T-helper 2 cell treated with Interferon-gamma antibody and Interleukin-4, amounts not matched to agents 100 ng/mL and 5 ng/mL, for 36 hours (primary cell): ENCODE measurements at regions not wholly inside any gene's neighbourhood (a gene's known extent, or its start where the extent isn't known, plus 50 kb on each side); places are given as distances from the start of the nearest gene placed in this dataset.

Experiments
- intact Hi-C: fragments of 100-400 bp; cut with micrococcal nuclease; formaldehyde crosslinking; loops from one replicate; pipeline ENCODE4 v1.15.1; 2023

DNA sequence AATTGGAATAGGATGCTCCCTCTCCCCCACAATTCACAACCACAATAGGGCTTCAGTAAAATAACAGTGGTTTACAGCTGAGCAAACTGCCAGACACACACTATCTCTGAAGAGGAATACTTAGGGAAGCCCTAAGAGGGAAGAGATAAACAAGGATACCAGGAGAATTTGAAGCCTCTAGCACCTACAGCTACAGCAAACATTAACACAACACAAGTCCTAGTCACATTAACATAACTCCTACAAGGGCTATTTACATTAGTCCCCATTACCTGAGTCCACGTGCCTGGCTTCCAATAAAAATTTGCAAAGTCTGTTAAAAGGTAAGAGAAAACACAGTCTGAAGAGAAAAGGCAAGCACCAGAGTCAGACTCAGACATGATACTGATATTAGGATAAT lies 346.9 kb upstream of the CDIN1 start:
- intact Hi-C loops = no loop called here

DNA sequence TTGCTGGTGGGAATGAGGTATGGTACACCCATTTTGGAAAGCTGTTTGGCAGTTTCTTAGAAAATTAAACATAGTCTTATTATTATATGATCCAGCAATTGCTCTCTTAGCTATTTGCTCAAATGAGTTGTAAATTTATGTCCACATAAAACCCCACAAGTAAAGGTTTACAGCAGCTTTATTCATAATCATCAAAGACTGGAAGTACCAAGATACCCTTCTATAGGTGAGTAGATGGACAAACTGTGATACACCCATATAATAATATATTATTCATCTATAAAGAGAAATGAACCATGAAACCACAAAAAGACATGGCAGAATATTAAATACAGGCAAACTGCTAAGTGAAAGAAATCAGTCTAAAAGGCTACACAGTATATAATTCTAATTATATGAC lies 344.7 kb upstream of the CDIN1 start:
- intact Hi-C loops = no loop called here

DNA sequence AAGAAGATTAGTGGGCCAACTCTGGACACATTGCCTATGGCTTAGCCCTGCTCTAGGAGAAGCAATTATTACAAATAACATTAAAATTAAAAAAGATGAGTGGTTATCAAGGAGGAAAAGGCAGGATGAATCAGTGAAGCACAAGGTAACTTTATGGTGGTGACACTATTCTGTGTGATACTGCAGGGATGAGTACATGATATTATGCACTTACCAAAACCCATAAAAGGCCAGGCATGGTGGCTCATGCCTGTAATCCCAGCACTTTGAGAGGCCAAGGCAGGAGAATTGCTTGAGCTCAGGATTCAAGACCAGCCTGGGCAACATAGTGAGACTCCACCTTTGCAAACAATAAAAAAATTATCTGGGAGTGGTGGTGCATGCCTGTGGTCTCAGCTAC lies 344.3 kb upstream of the CDIN1 start:
- intact Hi-C loops = no loop called here

DNA sequence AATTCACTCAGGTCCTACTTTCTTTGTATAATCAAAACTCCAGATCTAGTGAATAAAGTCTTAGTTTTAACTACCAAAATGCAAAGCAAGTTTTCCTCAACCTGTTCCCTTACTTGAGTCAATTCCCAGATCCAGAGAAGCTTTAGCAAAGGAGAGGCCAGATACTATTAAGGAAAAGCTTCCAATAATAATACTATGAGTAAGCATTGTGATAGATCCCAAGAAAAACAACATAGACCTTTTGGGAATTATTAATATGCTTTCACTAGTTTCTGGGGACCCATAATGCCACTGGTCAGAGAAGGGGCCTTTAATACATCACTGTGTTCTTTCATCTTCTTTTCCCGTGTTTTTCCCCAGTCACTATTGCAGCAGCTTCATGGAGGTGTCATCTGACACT lies 339.9 kb upstream of the CDIN1 start:
- intact Hi-C loops = no loop called here

DNA sequence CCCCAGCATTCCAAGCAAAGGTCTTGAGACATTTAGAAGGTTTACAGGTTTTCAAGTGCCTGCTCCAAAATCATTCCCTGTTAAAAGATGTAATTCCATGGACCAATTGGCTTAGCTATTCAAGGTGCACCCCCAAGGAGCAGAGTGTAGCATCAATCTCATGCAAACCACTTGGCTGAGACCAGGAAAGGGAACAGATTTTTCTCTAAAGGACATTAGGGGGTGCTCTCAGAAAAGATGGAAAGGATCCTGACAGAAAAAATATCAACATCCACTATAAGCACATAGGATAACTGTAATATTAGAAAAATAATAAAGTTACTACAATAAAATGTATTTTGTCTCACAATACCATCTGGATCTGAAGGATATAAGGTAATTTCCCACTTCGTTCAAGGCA lies 328.0 kb upstream of the CDIN1 start:
- intact Hi-C loops = no loop called here

DNA sequence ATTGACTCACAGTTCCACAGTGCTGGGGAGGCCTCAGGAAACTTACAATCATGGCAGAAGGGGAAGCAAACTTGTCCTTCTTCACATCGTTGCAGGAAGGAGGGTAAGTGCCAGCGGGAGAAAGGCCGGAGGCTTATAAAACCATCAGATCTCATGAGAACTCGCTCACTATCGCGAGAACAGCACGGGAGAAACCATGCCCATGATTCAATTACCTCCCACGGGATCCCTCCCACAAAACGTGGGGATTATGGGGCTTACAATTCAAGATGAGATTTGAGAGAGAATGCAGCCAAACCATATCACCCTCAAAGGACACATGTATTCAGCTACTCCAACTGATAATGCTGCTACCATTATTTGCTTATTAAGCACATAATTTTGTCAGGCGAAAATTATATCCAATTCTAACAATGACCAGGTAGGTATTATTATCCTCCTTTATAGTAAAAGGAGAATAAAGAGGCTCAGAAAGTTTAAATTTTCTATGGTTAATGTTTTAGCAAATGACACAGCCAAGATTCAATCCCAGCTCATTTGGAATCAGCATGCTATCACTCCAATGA lies 327.2 kb upstream of the CDIN1 start:
- intact Hi-C loops = no loop called here

DNA sequence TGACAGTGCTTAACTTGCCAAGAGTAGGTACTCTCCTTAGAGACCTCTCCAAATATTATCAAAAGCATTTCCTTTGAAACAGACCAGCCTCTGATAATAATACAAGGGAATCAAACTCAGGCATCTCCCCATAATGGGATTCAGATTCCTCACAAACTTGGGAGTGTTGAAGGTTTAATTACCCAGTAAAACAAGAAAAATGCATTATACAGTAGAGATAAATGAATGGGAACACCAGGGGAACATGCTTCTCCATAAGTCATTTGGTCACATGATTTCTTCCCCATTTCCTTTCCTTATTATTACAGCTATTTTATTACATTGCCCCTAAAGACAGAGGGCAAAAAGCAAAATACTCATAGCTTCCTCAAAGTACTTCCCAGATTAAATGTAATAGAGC lies 325.0 kb upstream of the CDIN1 start:
- intact Hi-C loops = no loop called here

DNA sequence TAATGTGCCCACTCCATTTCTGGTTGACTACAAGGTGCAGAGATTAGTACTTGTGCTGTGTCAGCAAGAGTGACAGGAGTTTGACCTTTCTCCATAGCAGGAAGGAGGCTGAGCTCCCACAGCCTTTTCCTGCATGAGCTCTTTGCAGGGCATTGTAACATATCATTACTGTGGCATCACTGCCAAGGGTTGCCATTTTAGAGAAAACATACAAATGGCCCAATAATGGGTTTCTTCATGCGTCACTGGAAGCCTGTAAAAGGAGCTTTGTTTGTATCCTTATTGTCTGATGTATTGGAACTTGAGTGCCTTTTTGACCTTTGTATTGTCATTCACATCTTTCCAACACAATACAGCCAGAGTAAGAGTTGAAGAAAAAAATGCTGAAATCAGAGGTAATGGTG lies 323.0 kb upstream of the CDIN1 start:
- intact Hi-C loops = no loop called here

DNA sequence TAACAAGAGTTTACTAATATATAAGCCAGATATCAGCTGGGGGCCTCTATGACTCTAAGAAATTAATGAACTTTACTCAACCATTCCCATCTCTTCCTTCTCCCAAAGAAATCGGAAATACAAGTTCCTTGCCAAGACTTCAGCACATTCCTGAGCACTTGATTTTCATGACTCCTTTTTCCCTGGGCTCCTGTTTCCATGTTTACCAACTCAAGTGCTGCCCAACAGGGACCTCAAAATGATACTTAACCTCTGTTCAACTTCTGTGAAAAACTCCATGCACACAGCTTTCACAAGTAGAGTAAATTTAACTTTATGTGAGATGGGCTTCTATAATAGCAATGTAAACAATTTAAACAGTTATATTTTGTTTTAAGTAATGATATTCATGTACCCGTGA lies 315.8 kb upstream of the CDIN1 start:
- intact Hi-C loops = no loop called here

DNA sequence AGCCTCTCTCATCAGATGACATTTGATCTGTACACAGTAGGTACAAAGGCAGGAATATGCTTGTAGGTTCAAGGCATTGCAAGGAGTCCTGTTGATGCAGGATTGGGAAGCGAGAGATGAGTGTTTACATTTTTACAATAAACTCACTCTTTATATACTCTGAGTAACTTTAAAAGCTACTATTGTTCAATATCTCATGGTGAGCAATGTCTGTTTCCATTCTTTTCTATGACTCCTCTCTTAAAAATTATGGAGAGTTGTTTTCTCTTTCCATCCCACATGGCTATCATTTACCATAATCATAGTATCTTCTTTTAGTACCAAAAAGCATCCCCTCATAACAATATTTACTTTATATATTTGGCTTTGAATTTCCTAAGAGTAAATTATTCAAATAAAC lies 314.0 kb upstream of the CDIN1 start:
- intact Hi-C loops = no loop called here

DNA sequence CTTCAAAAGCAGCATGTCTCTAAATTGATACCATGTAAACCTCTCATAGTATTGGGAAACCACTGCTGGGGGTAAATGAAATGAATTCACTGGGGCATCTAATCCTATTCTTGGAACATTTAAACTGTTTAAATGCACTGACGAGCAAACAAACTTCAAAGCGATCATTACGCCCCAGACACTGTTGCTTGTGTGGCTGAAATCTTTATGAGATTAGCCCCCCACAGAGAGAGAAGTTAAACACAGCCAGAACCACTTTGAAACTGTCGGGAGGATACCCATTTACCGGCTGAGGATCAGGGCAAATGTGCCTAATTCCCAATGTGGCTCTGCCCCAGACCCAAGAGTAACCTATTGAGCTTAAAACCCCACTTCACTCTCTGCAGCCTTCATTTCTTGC lies 308.4 kb upstream of the CDIN1 start:
- intact Hi-C loops = no loop called here

DNA sequence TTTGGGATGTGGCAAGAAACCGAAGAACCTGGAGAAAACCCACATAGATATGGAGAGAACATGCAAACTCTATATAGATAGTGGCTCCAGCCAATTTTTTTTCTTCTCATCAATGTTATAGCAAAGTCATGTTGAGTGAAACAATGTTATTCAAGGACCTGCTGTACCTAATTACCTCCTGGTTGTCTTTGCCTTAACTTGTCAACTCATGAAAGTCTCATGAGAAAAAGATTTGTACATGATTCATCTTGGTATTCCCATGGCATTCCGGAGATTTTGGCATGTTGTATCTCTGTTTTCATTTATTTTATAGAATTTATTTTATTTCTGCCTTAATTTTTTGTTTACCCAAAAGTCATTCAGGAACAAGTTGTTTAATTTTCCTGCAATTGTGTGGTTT lies 303.8 kb upstream of the CDIN1 start:
- intact Hi-C loops = no loop called here

DNA sequence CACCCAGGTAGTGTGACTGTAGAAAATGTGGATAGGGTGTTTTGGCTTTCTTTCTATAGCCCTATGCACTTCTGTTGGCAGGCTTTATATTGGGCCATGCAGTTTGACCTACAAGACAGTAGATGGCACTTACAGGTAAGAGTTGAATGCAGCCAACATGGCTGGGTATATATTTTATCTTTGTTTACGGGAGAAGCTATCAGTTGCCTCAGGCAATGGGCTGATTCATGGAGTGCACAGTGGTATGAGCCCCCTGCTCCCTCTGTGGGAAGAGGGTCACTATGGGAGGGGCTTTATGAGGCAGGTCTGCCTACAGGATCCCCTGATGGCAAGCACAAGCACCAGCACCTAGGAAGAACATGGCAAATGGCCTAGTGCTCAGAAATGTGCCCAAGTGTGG lies 301.2 kb upstream of the CDIN1 start:
- intact Hi-C loops = no loop called here

DNA sequence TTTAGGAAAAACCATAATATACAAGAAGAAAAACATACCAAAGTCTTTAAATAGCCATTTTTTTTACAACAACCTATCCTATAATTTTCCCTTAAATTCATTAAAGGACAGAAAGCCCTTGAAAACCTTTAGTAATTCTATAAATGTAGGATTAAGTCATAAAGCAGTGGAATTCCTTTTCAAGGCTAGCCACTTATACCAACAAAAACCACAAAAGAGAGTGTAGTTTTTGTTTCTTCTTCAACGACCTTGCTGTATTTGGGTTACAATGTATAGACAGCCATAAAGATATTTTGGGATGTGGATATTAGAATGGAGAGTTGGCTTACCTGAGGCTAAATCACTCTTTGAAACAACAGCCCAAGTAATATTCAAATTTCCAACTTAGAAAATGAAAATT lies 296.6 kb upstream of the CDIN1 start:
- intact Hi-C loops = no loop called here

DNA sequence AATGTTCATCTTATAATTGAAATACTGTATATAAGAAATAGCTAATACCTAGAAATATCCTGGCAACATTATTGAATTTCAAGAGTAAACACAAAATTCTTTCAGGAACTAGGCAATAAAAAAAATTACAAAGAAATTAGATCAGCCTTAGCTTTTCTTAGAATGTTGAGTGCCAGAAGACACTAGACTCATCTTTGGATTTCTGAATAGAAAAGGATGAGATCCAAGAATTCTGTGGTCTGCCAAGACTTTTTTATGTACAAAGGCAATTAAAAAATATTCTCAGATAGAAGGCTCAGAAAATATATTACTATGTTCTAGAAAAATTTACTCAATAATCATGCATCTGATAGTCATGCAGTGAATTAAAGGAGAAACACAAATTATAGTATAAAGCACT lies 294.5 kb upstream of the CDIN1 start:
- intact Hi-C loops = no loop called here

DNA sequence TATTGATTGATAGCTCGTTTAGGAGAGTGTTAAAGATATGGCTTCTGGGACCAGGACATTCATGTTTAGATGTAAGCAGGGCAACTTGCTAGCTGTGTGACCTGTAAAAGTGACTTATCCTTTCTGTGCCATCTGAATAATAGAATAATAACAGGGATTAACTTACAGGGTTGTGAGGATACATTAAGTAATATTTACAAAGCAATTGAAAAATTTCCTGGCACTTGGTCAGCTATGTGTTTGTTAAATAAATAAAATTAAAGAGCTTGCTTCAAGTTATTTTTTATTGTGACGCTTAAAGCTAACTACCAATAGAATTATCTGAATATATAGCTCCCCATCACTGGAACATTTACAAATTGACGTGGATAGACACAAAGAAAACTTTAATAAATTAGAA lies 287.9 kb upstream of the CDIN1 start:
- intact Hi-C loops = no loop called here

DNA sequence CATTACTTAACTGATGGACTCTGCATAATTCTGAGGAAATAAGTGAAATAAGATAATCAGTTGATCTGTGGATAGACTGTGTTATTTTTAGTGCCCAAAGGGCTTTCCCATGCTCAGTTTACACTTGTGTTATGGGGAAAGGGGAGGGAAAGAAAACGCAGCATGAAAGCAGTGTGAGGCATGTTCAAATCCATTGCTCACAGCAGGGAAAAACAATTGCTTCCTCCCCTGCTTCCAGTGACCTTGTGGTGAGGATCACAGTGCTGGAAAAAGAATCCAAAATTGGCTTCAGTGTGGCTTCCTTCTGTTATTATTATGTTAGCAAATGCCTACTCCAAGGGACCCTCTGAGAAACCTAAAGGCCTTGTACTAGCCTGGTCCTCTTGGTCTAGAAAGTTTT lies 285.1 kb upstream of the CDIN1 start:
- intact Hi-C loops = no loop called here

DNA sequence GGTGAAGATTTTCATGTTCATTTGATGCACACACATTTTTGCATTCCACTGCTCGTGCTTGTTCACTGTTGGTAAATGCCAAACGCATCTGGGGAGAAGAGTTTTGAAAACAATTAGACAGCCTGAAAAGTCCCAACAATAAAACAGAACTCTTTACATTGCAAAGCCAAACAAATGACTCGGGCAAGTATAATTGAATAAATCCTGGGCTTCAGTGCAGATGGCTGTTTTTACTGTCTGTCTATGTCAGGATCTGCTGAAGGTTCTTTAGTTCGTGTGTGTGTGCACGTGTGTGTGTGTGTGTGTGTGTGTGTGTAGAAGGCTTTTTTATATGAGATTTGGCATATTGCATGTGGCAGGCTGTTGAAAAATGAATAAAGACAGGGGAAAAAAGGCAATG lies 277.5 kb upstream of the CDIN1 start:
- intact Hi-C loops = no loop called here

DNA sequence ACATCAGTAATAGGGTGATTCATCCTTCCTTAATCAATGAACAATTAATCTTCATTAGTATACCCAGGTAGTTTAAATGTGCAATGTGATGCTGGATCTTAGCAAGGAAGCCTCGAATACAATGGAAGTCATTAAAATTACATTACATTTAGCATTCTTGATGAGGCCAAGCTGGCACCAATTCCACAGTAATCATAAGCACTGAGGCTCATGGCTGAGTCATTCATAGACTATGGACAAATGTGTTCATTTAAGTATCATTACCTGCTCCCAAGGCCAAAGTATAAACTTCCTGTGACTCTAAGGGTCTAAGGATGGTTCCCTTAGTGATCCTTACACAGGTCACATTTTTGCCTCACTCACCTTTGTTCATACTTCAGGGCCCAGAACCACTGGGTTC lies 266.4 kb upstream of the CDIN1 start:
- intact Hi-C loops = no loop called here

DNA sequence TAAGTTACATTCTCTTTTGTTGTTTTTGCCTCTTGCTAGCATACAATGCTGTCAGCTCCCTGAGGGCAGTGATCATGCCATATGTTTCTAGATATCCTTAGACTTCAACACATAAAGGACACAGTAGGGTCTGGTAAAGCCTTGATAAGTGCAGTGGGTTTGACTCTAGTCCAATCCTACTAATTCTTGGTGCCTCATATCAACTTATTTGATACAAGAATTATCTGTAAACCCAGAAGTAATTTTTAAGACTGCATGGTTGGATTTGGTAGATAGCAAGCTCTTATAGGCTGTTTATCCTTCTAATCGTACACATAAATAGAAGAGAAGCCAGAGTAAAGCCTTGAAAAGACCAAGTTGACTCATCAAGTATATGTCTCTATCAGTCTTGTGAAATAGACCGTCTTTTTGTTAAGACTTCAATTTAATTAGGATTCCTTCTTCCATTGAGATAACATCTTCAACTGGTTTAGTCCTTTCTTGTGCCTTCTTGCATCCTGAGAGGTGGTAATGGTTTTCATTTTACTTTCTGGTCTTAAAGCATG lies 265.6 kb upstream of the CDIN1 start:
- intact Hi-C loops = no loop called here

DNA sequence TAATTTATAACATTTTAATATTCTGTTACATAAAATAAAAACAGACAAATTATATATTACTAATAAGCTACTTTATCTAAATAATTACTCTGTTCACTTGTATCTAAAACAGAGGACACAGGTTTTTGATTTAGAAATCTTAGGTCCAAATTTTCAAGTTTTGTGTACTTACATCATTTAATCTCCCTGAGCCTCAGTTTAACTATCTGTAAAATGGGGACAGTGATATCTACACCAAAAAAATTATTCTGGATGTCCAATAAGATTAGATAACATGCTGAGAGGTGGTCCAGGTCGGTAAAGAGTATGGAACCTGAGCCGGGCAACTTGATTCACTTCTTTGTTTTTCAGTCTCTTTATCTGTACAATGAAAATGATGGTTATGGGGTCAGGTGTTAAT lies 263.8 kb upstream of the CDIN1 start:
- intact Hi-C loops = no loop called here

DNA sequence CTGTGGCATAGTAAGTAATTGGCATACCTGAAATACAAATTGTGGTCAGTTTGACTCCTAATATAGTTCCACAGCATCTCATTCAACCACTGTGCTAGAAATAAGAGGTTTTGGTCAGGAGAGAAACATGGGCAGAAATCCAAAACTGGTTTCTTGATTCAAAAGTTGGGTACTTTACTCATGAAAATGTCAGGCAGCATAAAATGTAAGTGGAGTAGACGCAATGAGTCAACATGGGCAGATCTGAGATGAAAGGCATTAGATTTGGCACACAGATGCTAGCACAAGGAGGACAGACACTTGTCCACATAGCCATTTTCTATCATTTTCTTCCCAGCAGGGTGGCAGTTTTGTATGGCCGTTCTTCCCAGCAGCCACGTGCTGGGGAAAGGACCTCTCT lies 255.8 kb upstream of the CDIN1 start:
- intact Hi-C loops = no loop called here

DNA sequence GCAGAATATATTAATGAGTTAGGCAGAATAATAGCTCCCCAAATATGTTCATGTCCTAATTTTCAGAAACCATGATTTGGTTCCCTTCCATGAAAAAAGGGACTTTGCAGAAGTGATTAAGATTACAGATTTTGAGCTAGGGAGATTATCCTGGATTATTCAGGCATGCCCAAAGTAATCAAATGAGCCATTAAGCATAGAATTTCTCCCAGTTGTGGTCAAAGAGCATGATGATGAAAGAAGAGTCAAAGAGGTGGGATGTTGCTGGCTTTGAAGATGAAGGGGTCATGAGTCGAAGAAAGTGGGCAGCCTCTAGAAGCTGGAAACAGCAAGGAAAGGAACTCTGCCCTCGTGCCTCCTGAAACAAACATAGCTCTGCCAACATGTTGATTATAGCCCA lies 254.2 kb upstream of the CDIN1 start:
- intact Hi-C loops = no loop called here

DNA sequence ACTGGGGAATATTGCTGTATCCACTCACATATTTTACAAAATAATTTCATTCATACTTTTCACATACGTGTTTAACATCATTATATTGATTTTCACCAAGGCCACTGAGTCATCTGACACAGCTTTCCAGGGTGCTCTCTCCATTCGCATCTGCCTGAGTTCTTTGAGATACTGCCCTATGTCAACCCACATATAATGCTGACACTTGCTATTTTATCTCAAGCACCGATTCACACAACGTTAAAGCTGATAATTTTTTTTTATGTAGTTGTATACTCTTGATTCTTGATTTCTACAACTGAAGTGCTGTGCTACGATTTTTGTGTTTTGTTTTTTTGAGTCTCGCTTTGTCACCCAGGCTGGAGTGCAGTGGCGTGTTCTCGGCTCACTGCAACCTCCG lies 249.8 kb upstream of the CDIN1 start:
- intact Hi-C loops = no loop called here
